OCI-LY1 (cell line): ENCODE measurements at regions not wholly inside any gene's neighbourhood (a gene's known extent, or its start where the extent isn't known, plus 50 kb on each side); places are given as distances from the start of the nearest gene placed in this dataset.

Experiments used
- CTCF ChIP-seq: fragments of 200-600 bp; sonication (generic), shearing (Covaris generic); IDR thresholded peaks from 2 replicates; pipeline ENCODE4 v1.5.1; 2017; ENCODE audit warnings: mild to moderate bottlenecking, antibody characterized with exemption, low read length, moderate library complexity, mixed read lengths
- EZH2 ChIP-seq: fragments of 200-600 bp; sonication (generic), shearing (Covaris generic); IDR thresholded peaks from 2 replicates; pipeline ENCODE4 v1.8.0; 2017; ENCODE audit warnings: borderline replicate concordance, mixed run types, mild to moderate bottlenecking, antibody characterized with exemption, low read length, moderate library complexity, mixed read lengths

GRCh38 chr1:98287626-98288025 is 366.8 kb upstream of the DPYD start:
- TF ChIP-seq CTCF (no peak), EZH2 (no peak)
